Astrocyte (in vitro differentiated cells and primary cell): ENCODE measurements at regions not wholly inside any gene's neighbourhood (a gene's known extent, or its start where the extent isn't known, plus 50 kb on each side); places are given as distances from the start of the nearest gene placed in this dataset.
"Not testable (repeated sequence)": the region's sequence is repeated elsewhere in the genome, so short reads cannot be mapped to it uniquely, and the experiment has no call there.

Experiments
- DNase-seq: peaks from one replicate; pipeline ENCODE4 v3.0.0-alpha.2; 2010; ENCODE audit warnings: low read depth
- FAIRE-seq: peaks from 2 replicates; lab custom pipeline; 2011; peaks lifted over from hg19 to GRCh38; lab: Jason Lieb, UNC
- H2AFZ ChIP-seq: 2 replicates; pipeline ENCODE4 v1.6.0; 2012; ENCODE audit warnings: low read depth, low read length, inconsistent platforms
- H3K27ac ChIP-seq: 2 replicates; pipeline ENCODE4 v1.5.1; 2011; ENCODE audit warnings: low read depth, low read length, inconsistent platforms
- H3K27me3 ChIP-seq: 2 replicates; pipeline ENCODE4 v1.6.0; 2011; ENCODE audit warnings: low read length, inconsistent platforms; ENCODE audit not compliant: insufficient read depth
- H3K36me3 ChIP-seq: 2 replicates; pipeline ENCODE4 v1.5.1; 2011; ENCODE audit warnings: low read length, inconsistent platforms; ENCODE audit not compliant: insufficient read depth
- H3K4me1 ChIP-seq: 2 replicates; pipeline ENCODE4 v1.5.1; 2011; ENCODE audit warnings: low read length, inconsistent platforms; ENCODE audit not compliant: insufficient read depth
- H3K4me2 ChIP-seq: 2 replicates; pipeline ENCODE4 v1.6.0; 2012; ENCODE audit warnings: low read length, inconsistent platforms
- H3K4me3 ChIP-seq: 2 replicates; pipeline ENCODE4 v1.5.1; 2011; ENCODE audit warnings: low read depth, mild to moderate bottlenecking, low read length, inconsistent platforms; ENCODE audit not compliant: insufficient read depth
- H3K79me2 ChIP-seq: 2 replicates; pipeline ENCODE4 v1.6.0; 2012; ENCODE audit warnings: mild to moderate bottlenecking, low read length, inconsistent platforms; ENCODE audit not compliant: insufficient read depth
- H3K9ac ChIP-seq: 2 replicates; pipeline ENCODE4 v1.6.0; 2012; ENCODE audit warnings: mild to moderate bottlenecking, low read length, inconsistent platforms
- H3K9me3 ChIP-seq: 2 replicates; pipeline ENCODE4 v1.5.1; 2012; ENCODE audit warnings: low read depth, mild to moderate bottlenecking, low read length, inconsistent platforms; ENCODE audit not compliant: insufficient read depth
- H4K20me1 ChIP-seq: 2 replicates; pipeline ENCODE4 v1.6.0; 2012; ENCODE audit warnings: low read length, inconsistent platforms; ENCODE audit not compliant: insufficient read depth
- H3K27ac Mint-ChIP-seq: one replicate; pipeline ENCODE4 v1.8.0; 2021; ENCODE audit warnings: mild to moderate bottlenecking, mixed read lengths; ENCODE audit not compliant: unreplicated experiment
- H3K27me3 Mint-ChIP-seq: one replicate; pipeline ENCODE4 v1.8.0; 2021; ENCODE audit warnings: low read depth, mixed read lengths; ENCODE audit not compliant: unreplicated experiment
- H3K36me3 Mint-ChIP-seq: one replicate; pipeline ENCODE4 v1.8.0; 2021; ENCODE audit warnings: low read depth, mixed read lengths; ENCODE audit not compliant: unreplicated experiment
- H3K4me1 Mint-ChIP-seq: one replicate; pipeline ENCODE4 v1.8.0; 2021; ENCODE audit warnings: low read depth, mixed read lengths; ENCODE audit not compliant: unreplicated experiment
- H3K4me3 Mint-ChIP-seq: one replicate; pipeline ENCODE4 v1.8.0; 2021; ENCODE audit warnings: mild to moderate bottlenecking, moderate library complexity, mixed read lengths; ENCODE audit not compliant: unreplicated experiment
- H3K9me3 Mint-ChIP-seq: one replicate; pipeline ENCODE4 v1.8.0; 2021; ENCODE audit warnings: mild to moderate bottlenecking, mixed read lengths; ENCODE audit not compliant: unreplicated experiment
- CTCF ChIP-seq: IDR thresholded peaks from 2 replicates; pipeline ENCODE4 v1.5.1; 2011; ENCODE audit warnings: low read depth, mild to moderate bottlenecking, inconsistent platforms, low read length, moderate library complexity; ENCODE audit not compliant: insufficient read depth

GRCh38 chr5:1598950-1599737 is 75.4 kb upstream of the LPCAT1 start:
- H2AFZ ChIP-seq, H3K9me3 Mint-ChIP-seq, H3K4me1 Mint-ChIP-seq, H3K36me3 ChIP-seq, H3K36me3 Mint-ChIP-seq, H3K27ac ChIP-seq, FAIRE-seq, H3K27ac Mint-ChIP-seq, H3K79me2 ChIP-seq, H3K4me3 Mint-ChIP-seq, H3K4me2 ChIP-seq, H3K4me1 ChIP-seq, H3K4me3 ChIP-seq, H3K9me3 ChIP-seq, H3K9ac ChIP-seq, H4K20me1 ChIP-seq: not testable (repeated sequence)
- H3K27me3 Mint-ChIP-seq, result peaks cover 15% of the 10 kb centered on the region
- DNase-seq, result peak; percentile 19
- peak; percentile 27 for TF ChIP-seq CTCF
- peaks cover 30% of the 10 kb centered on the region for H3K27me3 ChIP-seq

- H3K36me3 ChIP-seq, H3K36me3 Mint-ChIP-seq, H3K4me3 Mint-ChIP-seq, H3K4me1 Mint-ChIP-seq, H3K9me3 ChIP-seq, H3K4me1 ChIP-seq, H3K27ac Mint-ChIP-seq, H3K27ac ChIP-seq, H2AFZ ChIP-seq, H3K9ac ChIP-seq, H3K79me2 ChIP-seq, H3K4me3 ChIP-seq, H4K20me1 ChIP-seq, FAIRE-seq, H3K27me3 Mint-ChIP-seq, H3K9me3 Mint-ChIP-seq, H3K4me2 ChIP-seq: not testable (repeated sequence)
- H3K27me3 ChIP-seq, result peaks cover 20% of the 10 kb centered on the region
- DNase-seq, result peak; percentile 6
Observed at GRCh38 chr5:1597093-1597473, 73.3 kb upstream of the LPCAT1 start.

- not testable (repeated sequence) for H3K4me3 ChIP-seq
- peaks cover 20% of the 10 kb centered on the region for H3K27me3 ChIP-seq
Observed at GRCh38 chr5:1596462-1597092, 72.8 kb upstream of the LPCAT1 start.

More at GRCh38 chr5:1596462-1597092, 72.8 kb upstream of the LPCAT1 start:
- H3K79me2 ChIP-seq, H3K27ac Mint-ChIP-seq, H4K20me1 ChIP-seq, H3K36me3 ChIP-seq, H3K4me1 Mint-ChIP-seq, H3K4me1 ChIP-seq, H3K9me3 ChIP-seq, H3K36me3 Mint-ChIP-seq, H3K9me3 Mint-ChIP-seq, H2AFZ ChIP-seq, DNase-seq, H3K4me2 ChIP-seq, H3K27me3 Mint-ChIP-seq, H3K27ac ChIP-seq, FAIRE-seq, H3K4me3 Mint-ChIP-seq, H3K9ac ChIP-seq: not testable (repeated sequence)
